ENCODE measurements at regions not wholly inside any gene's neighbourhood (a gene's known extent, or its start where the extent isn't known, plus 50 kb on each side); places are given as distances from the start of the nearest gene placed in this dataset.

DNA sequence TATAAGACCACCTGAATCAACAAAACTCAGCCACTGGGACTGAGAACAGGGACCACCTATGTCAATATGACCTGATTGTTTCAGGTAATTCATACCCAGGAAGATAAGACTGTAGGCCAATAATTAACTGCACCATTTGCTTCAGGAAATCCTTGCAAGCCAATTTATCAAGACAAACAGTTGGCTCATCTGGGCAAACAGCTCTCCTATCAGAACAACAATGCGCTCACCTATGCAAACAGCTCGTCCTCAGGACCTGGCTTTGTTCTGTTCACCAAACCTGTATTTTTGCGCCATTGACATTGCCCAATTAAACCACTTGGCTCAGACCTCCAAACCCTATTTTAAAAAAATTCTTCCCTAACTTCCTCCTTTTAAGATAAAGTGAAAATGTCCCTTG is 92.3 kb upstream of the MARCHF11 start:
- DNase-seq: no peak
- H3K9me3 Mint-ChIP-seq: peaks cover 4% of the 10 kb centered on the region
- ChIA-PET POLR2A (no interaction called here), CTCF (interaction anchor here (0.5 kb wide), 1 partner anchor 13 kb away, joined by 3 read pairs; no protein-coding TSS in a partner anchor)
- H3K27ac Mint-ChIP-seq: no peak overlapping the region
- H3K4me3 Mint-ChIP-seq: no peak overlapping the region
- no peaks in the 10 kb centered on the region for H3K4me1 Mint-ChIP-seq
- no peaks in the 10 kb centered on the region for H3K27me3 Mint-ChIP-seq
- H3K36me3 Mint-ChIP-seq (ENCODE audit: low read depth): no peaks in the 10 kb centered on the region

DNA sequence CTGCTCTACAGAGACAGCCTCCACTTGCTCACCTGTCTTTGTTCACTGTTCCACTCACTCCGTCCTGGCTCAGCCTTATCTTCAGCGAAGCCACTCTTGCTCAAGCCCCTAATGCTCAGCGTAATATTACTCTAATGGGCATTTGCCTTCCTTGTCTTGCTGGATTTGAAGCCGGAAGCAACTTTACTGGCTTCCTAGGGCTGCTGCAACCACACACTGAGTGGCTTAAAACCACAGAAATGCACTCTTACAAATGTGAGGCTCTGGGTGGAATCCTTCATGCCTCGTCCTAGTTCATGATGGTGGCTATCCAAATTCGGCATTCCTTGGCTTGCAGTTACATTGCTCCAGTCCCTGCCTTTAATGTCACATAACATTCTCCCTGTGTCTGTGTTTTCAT is 85.5 kb upstream of the MARCHF11 start:
- CTCF ChIA-PET: no interaction called here
- Mint-ChIP-seq H3K36me3 (ENCODE audit: low read depth) (no peaks in the 10 kb centered on the region), H3K27me3 (no peaks in the 10 kb centered on the region), H3K4me3 (no peak overlapping the region), H3K4me1 (no peaks in the 10 kb centered on the region), H3K27ac (no peak overlapping the region), H3K9me3 (no peaks in the 10 kb centered on the region)
- POLR2A ChIA-PET: no interaction called here
- DNase-seq: no peak

GRCh38 chr5:16260000-16260399 is 80.4 kb upstream of the MARCHF11 start:
- no peak overlapping the region for H3K27ac Mint-ChIP-seq
- H3K36me3 Mint-ChIP-seq (ENCODE audit: low read depth): no peaks in the 10 kb centered on the region
- no peak for DNase-seq
- ChIA-PET CTCF (no interaction called here), POLR2A (no interaction called here)
- no peak overlapping the region for H3K4me3 Mint-ChIP-seq
- H3K27me3 Mint-ChIP-seq: no peaks in the 10 kb centered on the region
- peaks cover 3% of the 10 kb centered on the region for H3K9me3 Mint-ChIP-seq
- no peaks in the 10 kb centered on the region for H3K4me1 Mint-ChIP-seq

DNA sequence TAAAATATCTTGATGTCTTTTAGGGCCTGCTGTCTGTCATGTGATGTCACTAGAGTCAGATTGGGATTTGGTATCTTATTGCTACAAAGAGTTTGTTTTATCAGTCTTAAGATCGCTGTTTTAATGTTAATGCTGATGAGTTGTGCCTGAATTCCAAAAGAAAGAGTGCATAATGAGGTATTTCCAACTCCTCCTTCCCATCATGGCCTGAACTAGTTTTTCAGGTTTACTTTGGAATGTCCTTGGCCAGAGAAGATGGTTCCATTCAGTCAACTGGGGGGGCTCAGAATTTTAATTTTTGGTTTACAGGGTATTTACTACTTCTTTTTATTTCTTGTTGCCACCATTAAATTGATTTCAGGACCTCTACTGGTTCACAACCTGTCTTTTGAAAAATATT is 74.3 kb upstream of the MARCHF11 start:
- Mint-ChIP-seq H3K36me3 (ENCODE audit: low read depth) (no peaks in the 10 kb centered on the region), H3K9me3 (peaks cover 3% of the 10 kb centered on the region), H3K4me1 (no peaks in the 10 kb centered on the region), H3K27ac (no peak overlapping the region), H3K4me3 (no peak overlapping the region), H3K27me3 (no peaks in the 10 kb centered on the region)
- ChIA-PET CTCF (no interaction called here), POLR2A (no interaction called here)
- DNase-seq: no peak

DNA sequence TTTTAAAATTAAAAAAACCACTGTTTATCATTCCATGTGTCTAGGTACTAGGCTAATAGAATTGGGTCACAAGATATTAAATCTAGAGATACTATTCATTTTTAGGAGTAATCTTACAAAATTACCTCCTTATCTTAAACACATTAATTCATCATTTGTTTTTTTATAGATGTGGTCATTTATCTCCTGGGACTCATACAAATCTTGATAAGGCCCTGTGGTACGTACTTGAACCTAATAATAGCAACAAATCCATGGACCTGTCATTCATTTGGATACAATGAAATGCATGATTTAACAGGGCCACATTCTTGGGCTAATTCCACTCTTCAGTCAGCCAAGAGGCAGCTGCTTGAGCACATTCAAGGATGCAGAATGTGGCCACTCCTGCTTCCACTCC is 66.4 kb upstream of the MARCHF11 start:
- Mint-ChIP-seq H3K27ac (no peak overlapping the region), H3K27me3 (no peaks in the 10 kb centered on the region), H3K36me3 (ENCODE audit: low read depth) (no peaks in the 10 kb centered on the region), H3K4me1 (no peaks in the 10 kb centered on the region), H3K9me3 (peaks cover 2% of the 10 kb centered on the region), H3K4me3 (no peak overlapping the region)
- DNase-seq: no peak
- ChIA-PET CTCF (no interaction called here), POLR2A (no interaction called here)

GRCh38 chr5:16245249-16245648 is 65.7 kb upstream of the MARCHF11 start:
- POLR2A ChIA-PET: no interaction called here
- Mint-ChIP-seq H3K36me3 (ENCODE audit: low read depth) (no peaks in the 10 kb centered on the region), H3K27me3 (no peaks in the 10 kb centered on the region), H3K9me3 (peaks cover 2% of the 10 kb centered on the region), H3K4me1 (no peaks in the 10 kb centered on the region), H3K27ac (no peak overlapping the region), H3K4me3 (no peak overlapping the region)
- DNase-seq: no peak
- CTCF ChIA-PET: no interaction called here

- DNase-seq: no peak
- H3K36me3 Mint-ChIP-seq (ENCODE audit: low read depth): no peaks in the 10 kb centered on the region
- H3K27me3 Mint-ChIP-seq: no peaks in the 10 kb centered on the region
- no peaks in the 10 kb centered on the region for H3K4me1 Mint-ChIP-seq
- POLR2A ChIA-PET: no interaction called here
- peaks cover 1% of the 10 kb centered on the region for H3K9me3 Mint-ChIP-seq
- no peak overlapping the region for H3K27ac Mint-ChIP-seq
- no peak overlapping the region for H3K4me3 Mint-ChIP-seq
- CTCF ChIA-PET: no interaction called here
Observed at GRCh38 chr5:16238018-16238417, 58.4 kb upstream of the MARCHF11 start.

GRCh38 chr5:16234598-16234997 is 55.0 kb upstream of the MARCHF11 start:
- Mint-ChIP-seq H3K9me3 (peaks cover 1% of the 10 kb centered on the region), H3K4me3 (no peak overlapping the region), H3K4me1 (no peaks in the 10 kb centered on the region), H3K27ac (no peak overlapping the region), H3K27me3 (no peaks in the 10 kb centered on the region), H3K36me3 (ENCODE audit: low read depth) (no peaks in the 10 kb centered on the region)
- ChIA-PET CTCF (no interaction called here), POLR2A (no interaction called here)
- no peak for DNase-seq

DNA sequence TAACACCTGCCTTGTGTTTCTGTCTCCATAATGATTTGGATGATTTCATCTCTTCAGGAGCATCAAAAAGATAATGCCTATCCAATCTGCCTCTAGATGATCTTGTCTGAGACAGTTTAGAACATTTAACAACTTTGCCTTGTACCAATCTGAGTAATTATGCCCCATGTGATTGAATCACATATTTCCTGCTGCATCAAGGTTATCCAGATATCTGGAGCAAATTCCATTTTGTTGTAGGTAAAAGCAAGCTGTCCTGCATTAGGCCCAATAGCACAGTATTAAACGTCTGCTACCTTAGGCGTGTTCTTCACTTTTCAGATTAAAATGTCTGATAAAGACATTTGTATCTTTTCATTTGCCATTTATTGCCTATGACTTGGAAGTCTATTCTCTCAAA is 54.1 kb upstream of the MARCHF11 start:
- POLR2A ChIA-PET: no interaction called here
- Mint-ChIP-seq H3K4me3 (no peak overlapping the region), H3K36me3 (ENCODE audit: low read depth) (no peaks in the 10 kb centered on the region), H3K9me3 (no peaks in the 10 kb centered on the region), H3K27ac (no peak overlapping the region), H3K27me3 (no peaks in the 10 kb centered on the region), H3K4me1 (no peaks in the 10 kb centered on the region)
- CTCF ChIA-PET: no interaction called here
- DNase-seq: no peak

DNA sequence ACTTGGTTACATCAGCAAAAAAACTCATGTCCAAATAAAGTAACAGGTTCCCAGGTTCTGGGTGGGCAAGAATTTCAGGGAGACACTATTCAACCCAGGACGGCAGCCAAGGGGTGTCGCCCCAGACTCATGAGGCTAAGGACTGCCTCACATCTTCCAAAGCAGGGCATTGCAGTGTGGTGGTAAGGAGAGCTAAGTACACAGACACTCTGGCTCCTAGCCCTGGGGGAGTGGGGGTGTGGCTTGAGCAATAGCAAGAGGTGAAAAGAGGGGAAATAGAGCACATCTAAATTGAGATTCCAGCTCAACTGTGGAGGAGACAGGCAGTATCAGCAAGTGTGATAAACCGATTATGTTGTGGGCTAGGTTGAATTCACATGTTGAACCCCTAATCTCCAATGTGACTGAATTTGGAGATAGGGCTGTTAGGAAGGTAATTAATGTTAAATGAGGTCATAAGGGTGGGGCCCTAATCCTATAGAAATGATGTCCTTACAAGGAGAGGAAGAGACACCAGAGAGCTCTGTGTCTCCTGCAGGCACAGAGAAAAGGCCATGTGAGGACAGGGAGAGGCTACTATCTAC is 49.9 kb upstream of the MARCHF11 start:
- Mint-ChIP-seq H3K4me1 (no peaks in the 10 kb centered on the region), H3K27ac (no peak overlapping the region), H3K9me3 (no peaks in the 10 kb centered on the region), H3K4me3 (no peak overlapping the region), H3K36me3 (ENCODE audit: low read depth) (no peaks in the 10 kb centered on the region), H3K27me3 (no peaks in the 10 kb centered on the region)
- ChIA-PET POLR2A (no interaction called here), CTCF (no interaction called here)
- no peak for DNase-seq
